SK-N-SH treated with all-trans-retinoic acid at 6 μM for 48 hours (cell line): ENCODE measurements at regions not wholly inside any gene's neighbourhood (a gene's known extent, or its start where the extent isn't known, plus 50 kb on each side); places are given as distances from the start of the nearest gene placed in this dataset.

Experiments
- ATAC-seq: fragments of 200-7000 bp; cut with Tn5 transposase; 3 replicates; pipeline ENCODE4 v1.9.1; 2020; ENCODE audit warnings: mild to moderate bottlenecking, moderate library complexity
- ARNTL ChIP-seq: fragments of 450-650 bp; formaldehyde crosslinking; IDR thresholded peaks from 2 replicates; pipeline ENCODE4 v1.5.0; 2020; ENCODE audit warnings: low read depth, mild to moderate bottlenecking, moderate library complexity, borderline replicate concordance
- BACH2 ChIP-seq: fragments of 250-450 bp; sonication (Bioruptor Pico); IDR thresholded peaks from 2 replicates; pipeline ENCODE4 v1.9.0; 2021; ENCODE audit warnings: mild to moderate bottlenecking, borderline replicate concordance
- CREB5 ChIP-seq: fragments of 250-450 bp; sonication (Bioruptor Pico); IDR thresholded peaks from 2 replicates; pipeline ENCODE4 v1.5.1; 2020; ENCODE audit warnings: low read depth, mild to moderate bottlenecking, moderate library complexity
- CSDC2 ChIP-seq: fragments of 250-450 bp; sonication (Bioruptor Pico); IDR thresholded peaks from 2 replicates; pipeline ENCODE4 v1.5.0; 2020; ENCODE audit warnings: mild to moderate bottlenecking, moderate library complexity
- ESRRG ChIP-seq: fragments of 250-450 bp; sonication (Bioruptor Pico); IDR thresholded peaks from 2 replicates; pipeline ENCODE4 v1.6.1; 2021; ENCODE audit warnings: mild to moderate bottlenecking
- ISL1 ChIP-seq: fragments of 250-450 bp; sonication (Bioruptor Pico); IDR thresholded peaks from 2 replicates; pipeline ENCODE4 v2.1.2; 2022; ENCODE audit warnings: mild to moderate bottlenecking, moderate library complexity
- PATZ1 ChIP-seq: fragments of 250-450 bp; sonication (Bioruptor Pico); IDR thresholded peaks from 2 replicates; pipeline ENCODE4 v1.8.0; 2020; ENCODE audit warnings: mild to moderate bottlenecking, moderate library complexity, borderline replicate concordance
- POU6F1 ChIP-seq: fragments of 250-450 bp; sonication (Bioruptor Pico); IDR thresholded peaks from 2 replicates; pipeline ENCODE4 v1.8.0; 2021; ENCODE audit warnings: low read depth, mild to moderate bottlenecking, moderate library complexity, borderline replicate concordance
- PPARA ChIP-seq: fragments of 250-450 bp; sonication (Bioruptor Pico); IDR thresholded peaks from 2 replicates; pipeline ENCODE4 v1.5.0; 2020; ENCODE audit warnings: mild to moderate bottlenecking, borderline replicate concordance
- RARB ChIP-seq: fragments of 250-450 bp; sonication (Bioruptor Pico); IDR thresholded peaks from 2 replicates; pipeline ENCODE4 v1.8.0; 2021; ENCODE audit warnings: mild to moderate bottlenecking, moderate library complexity
- SNAI2 ChIP-seq: fragments of 250-450 bp; sonication (Bioruptor Pico); IDR thresholded peaks from 2 replicates; pipeline ENCODE4 v1.5.0; 2020; ENCODE audit warnings: mild to moderate bottlenecking, moderate library complexity
- TCF4 ChIP-seq: fragments of 250-450 bp; sonication (Bioruptor Pico); IDR thresholded peaks from 2 replicates; pipeline ENCODE4 v1.8.0; 2021; ENCODE audit warnings: mild to moderate bottlenecking, moderate library complexity, borderline replicate concordance
- TOX ChIP-seq: fragments of 250-450 bp; sonication (Bioruptor Pico); IDR thresholded peaks from 2 replicates; pipeline ENCODE4 v1.8.0; 2021; ENCODE audit warnings: mild to moderate bottlenecking, moderate library complexity, borderline replicate concordance
- TSHZ2 ChIP-seq: fragments of 250-450 bp; sonication (Bioruptor Pico); IDR thresholded peaks from 2 replicates; pipeline ENCODE4 v1.5.0; 2020; ENCODE audit warnings: mild to moderate bottlenecking, moderate library complexity
- ZC3H10 ChIP-seq: fragments of 250-450 bp; sonication (Bioruptor Pico); IDR thresholded peaks from 2 replicates; pipeline ENCODE4 v1.5.1; 2021; ENCODE audit warnings: mild to moderate bottlenecking, moderate library complexity
- ZFP3 ChIP-seq: fragments of 250-450 bp; sonication (Bioruptor Pico); IDR thresholded peaks from 2 replicates; pipeline ENCODE4 v1.5.0; 2020; ENCODE audit warnings: mild to moderate bottlenecking, moderate library complexity
- ZFP30 ChIP-seq: fragments of 450-650 bp; formaldehyde crosslinking; IDR thresholded peaks from 2 replicates; pipeline ENCODE4 v1.5.0; 2022; ENCODE audit warnings: mild to moderate bottlenecking, moderate library complexity
- ZNF565 ChIP-seq: fragments of 450-650 bp; formaldehyde crosslinking; conservative IDR thresholded peaks from 2 replicates; pipeline ENCODE4 v1.5.0; 2020; ENCODE audit warnings: low read depth, mild to moderate bottlenecking, moderate library complexity
- ZNF70 ChIP-seq: fragments of 450-650 bp; formaldehyde crosslinking; IDR thresholded peaks from 2 replicates; pipeline ENCODE4 v1.5.0; 2020; ENCODE audit warnings: mild to moderate bottlenecking, moderate library complexity
- ZNF8 ChIP-seq: fragments of 450-650 bp; formaldehyde crosslinking; IDR thresholded peaks from 2 replicates; pipeline ENCODE4 v1.5.0; 2020; ENCODE audit warnings: mild to moderate bottlenecking, moderate library complexity

- no peak for TF ChIP-seq TCF4
- TF ChIP-seq ZNF8 (CRISPR knock-in tag): no peak
- TF ChIP-seq ZNF565 (CRISPR knock-in tag): no peak
- no peak for TF ChIP-seq ZNF70 (CRISPR knock-in tag)
- TF ChIP-seq ZC3H10 (CRISPR knock-in tag): no peak
- no peak for ATAC-seq
Observed at GRCh38 chr11:100550298-100550697, 136.8 kb upstream of the ARHGAP42 start.

GRCh38 chr11:100550912-100551632, 136.0 kb upstream of the ARHGAP42 start:
- no peak for TF ChIP-seq TOX (CRISPR knock-in tag)
- TF ChIP-seq CSDC2 (CRISPR knock-in tag): no peak
- TF ChIP-seq ZNF565 (CRISPR knock-in tag): no peak
- no peak for TF ChIP-seq ZFP3 (CRISPR knock-in tag)
- TF ChIP-seq ZC3H10 (CRISPR knock-in tag): no peak
- TF ChIP-seq CREB5 (CRISPR knock-in tag): no peak
- no peak for TF ChIP-seq BACH2
- no peak for TF ChIP-seq ESRRG
- no peak for TF ChIP-seq ISL1 (CRISPR knock-in tag)
- no peak for TF ChIP-seq ZFP30 (CRISPR knock-in tag)
- no peak for TF ChIP-seq ZNF8 (CRISPR knock-in tag)
- TF ChIP-seq POU6F1 (CRISPR knock-in tag): no peak
- no peak for TF ChIP-seq PATZ1 (CRISPR knock-in tag)
- ATAC-seq: no peak

GRCh38 chr11:100555931-100556330, 131.2 kb upstream of the ARHGAP42 start:
- TF ChIP-seq RARB (CRISPR knock-in tag) (no peak), TSHZ2 (no peak), ESRRG (no peak), PPARA (no peak), TOX (CRISPR knock-in tag) (no peak), SNAI2 (CRISPR knock-in tag) (no peak), PATZ1 (CRISPR knock-in tag) (no peak), ARNTL (CRISPR knock-in tag) (no peak), ZFP3 (CRISPR knock-in tag) (no peak), CREB5 (CRISPR knock-in tag) (no peak)
- TF ChIP-seq, all 23 proteins: peak for 0
- ATAC-seq: no peak
